ENCODE measurements at regions not wholly inside any gene's neighbourhood (a gene's known extent, or its start where the extent isn't known, plus 50 kb on each side); places are given as distances from the start of the nearest gene placed in this dataset.

DNA sequence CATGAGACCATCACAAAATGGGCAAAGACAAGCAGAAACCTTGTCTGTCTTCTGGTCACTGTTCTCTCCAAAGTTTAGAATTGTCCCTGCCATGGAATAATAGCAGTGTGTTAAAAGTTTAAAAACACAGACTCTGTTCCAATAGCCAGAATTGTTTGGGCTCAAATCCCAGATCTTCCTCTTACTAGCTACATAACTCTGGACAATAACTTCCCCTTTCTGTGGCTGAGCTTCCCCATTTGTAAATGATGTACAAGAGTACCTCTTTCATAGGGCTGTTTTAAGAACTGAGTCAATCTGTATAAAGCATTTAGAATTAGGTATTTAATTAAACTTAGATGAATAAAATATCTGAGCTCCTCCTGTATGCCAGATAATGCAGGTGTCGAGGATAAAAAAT is 623.0 kb downstream of the NTRK3 start:
- TF ChIP-seq, protein P1, sequence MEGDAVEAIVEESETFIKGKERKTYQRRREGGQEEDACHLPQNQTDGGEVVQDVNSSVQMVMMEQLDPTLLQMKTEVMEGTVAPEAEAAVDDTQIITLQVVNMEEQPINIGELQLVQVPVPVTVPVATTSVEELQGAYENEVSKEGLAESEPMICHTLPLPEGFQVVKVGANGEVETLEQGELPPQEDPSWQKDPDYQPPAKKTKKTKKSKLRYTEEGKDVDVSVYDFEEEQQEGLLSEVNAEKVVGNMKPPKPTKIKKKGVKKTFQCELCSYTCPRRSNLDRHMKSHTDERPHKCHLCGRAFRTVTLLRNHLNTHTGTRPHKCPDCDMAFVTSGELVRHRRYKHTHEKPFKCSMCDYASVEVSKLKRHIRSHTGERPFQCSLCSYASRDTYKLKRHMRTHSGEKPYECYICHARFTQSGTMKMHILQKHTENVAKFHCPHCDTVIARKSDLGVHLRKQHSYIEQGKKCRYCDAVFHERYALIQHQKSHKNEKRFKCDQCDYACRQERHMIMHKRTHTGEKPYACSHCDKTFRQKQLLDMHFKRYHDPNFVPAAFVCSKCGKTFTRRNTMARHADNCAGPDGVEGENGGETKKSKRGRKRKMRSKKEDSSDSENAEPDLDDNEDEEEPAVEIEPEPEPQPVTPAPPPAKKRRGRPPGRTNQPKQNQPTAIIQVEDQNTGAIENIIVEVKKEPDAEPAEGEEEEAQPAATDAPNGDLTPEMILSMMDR (IDR thresholded peaks at IDR 0.05), result no peak
- TF ChIP-seq POLR2A (IDR thresholded peaks at IDR 0.05) (no peak), POLR2AphosphoS5 (IDR thresholded peaks at IDR 0.05) (no peak), EP300 (IDR thresholded peaks at IDR 0.05) (no peak)
